GM12878 (cell line): ENCODE measurements at regions not wholly inside any gene's neighbourhood (a gene's known extent, or its start where the extent isn't known, plus 50 kb on each side); places are given as distances from the start of the nearest gene placed in this dataset.

ENCODE experiments used
- ATAC-seq: fragments of 200-7000 bp; cut with Tn5 transposase; 3 replicates; pipeline ENCODE4 v1.9.1; 2020; ENCODE audit warnings: mild to moderate bottlenecking, moderate library complexity
- BruUV-seq: library from RNA; stranded (reverse); fragments of 400-500 nt; replicated peaks from 2 replicates; lab custom pipeline; 2021; lab: Mats Ljungman, UMichigan
- CTCF ChIA-PET: fragments of 300-600 bp; sonication (Branson Sonifier 250); formaldehyde crosslinking; extraction: SDS; loops from one replicate; lab custom pipeline; 2021; ENCODE audit warnings: inconsistent platforms; lab: Yijun Ruan, JAX
- POLR2A ChIA-PET: fragments of 350-600 bp; formaldehyde crosslinking; extraction: SDS; loops from one replicate; lab custom pipeline; 2021; ENCODE audit warnings: inconsistent platforms; lab: Charles Lee
- RAD21 ChIA-PET: fragments of 300-600 bp; sonication (Branson Sonifier 250); formaldehyde crosslinking; loops from one replicate; lab custom pipeline; 2023; ENCODE audit warnings: antibody characterized with exemption; ENCODE audit not compliant: unreplicated experiment; lab: Charles Lee
- SMC1A ChIA-PET: fragments of 300-600 bp; sonication (Branson Sonifier 250); formaldehyde crosslinking; loops from one replicate; lab custom pipeline; 2023; ENCODE audit not compliant: unreplicated experiment, uncharacterized antibody; lab: Charles Lee
- DNase-seq: peaks from one replicate; pipeline ENCODE4 v3.0.0-alpha.2; 2011; ENCODE audit warnings: low read depth, low spot score
- FAIRE-seq: peaks from 3 replicates; lab custom pipeline; 2011; peaks lifted over from hg19 to GRCh38; lab: Jason Lieb, UNC
- H2AFZ ChIP-seq: 2 replicates; pipeline ENCODE4 v1.6.0; 2011; ENCODE audit warnings: low read depth, low read length, control low read depth; ENCODE audit not compliant: control insufficient read depth
- H3K27ac ChIP-seq: 2 replicates; pipeline ENCODE4 v1.5.1; 2011; ENCODE audit warnings: control low read depth; ENCODE audit not compliant: control insufficient read depth, insufficient read depth
- H3K27me3 ChIP-seq, 2 experiments: replicated peaks in 1 of 2; 2 replicates each; pipeline versions ENCODE4 v1.6.0 to v1.6.1; 2011; ENCODE audit warnings: low read length in 1 of 2; ENCODE audit not compliant: control insufficient read depth in 2 of 2, insufficient read depth in 2 of 2
- H3K36me3 ChIP-seq, 2 experiments: 2 replicates each; pipeline ENCODE4 v1.5.1; 2011; ENCODE audit warnings: low read length in 1 of 2; ENCODE audit not compliant: control insufficient read depth in 2 of 2, insufficient read depth in 2 of 2
- H3K4me1 ChIP-seq: 2 replicates; pipeline ENCODE4 v1.6.1; 2011; ENCODE audit warnings: mild to moderate bottlenecking, low read length, moderate library complexity, mixed read lengths; ENCODE audit not compliant: control insufficient read depth, insufficient read depth
- H3K4me2 ChIP-seq: 2 replicates; pipeline ENCODE4 v1.6.0; 2011; ENCODE audit warnings: control low read depth; ENCODE audit not compliant: control insufficient read depth, insufficient read depth
- H3K4me3 ChIP-seq: fragments of 200-600 bp; sonication (generic); 2 replicates; pipeline ENCODE4 v1.5.1; 2016
- H3K79me2 ChIP-seq: 2 replicates; pipeline ENCODE4 v1.6.0; 2011; ENCODE audit warnings: low read length; ENCODE audit not compliant: control insufficient read depth, insufficient read depth
- H3K9ac ChIP-seq: 2 replicates; pipeline ENCODE4 v1.8.0; 2011; ENCODE audit warnings: low read length, control low read depth, mixed read lengths; ENCODE audit not compliant: control insufficient read depth, insufficient read depth
- H3K9me3 ChIP-seq: replicated peaks from 3 replicates; pipeline ENCODE4 v1.5.1; 2011; ENCODE audit warnings: mild to moderate bottlenecking, low read length; ENCODE audit not compliant: control insufficient read depth, insufficient read depth
- H4K20me1 ChIP-seq: 2 replicates; pipeline ENCODE4 v1.6.0; 2011; ENCODE audit not compliant: control insufficient read depth, insufficient read depth
- CEBPB ChIP-seq, 2 experiments: fragments of 150-350 bp in 1 of 2; IDR thresholded peaks; 2 replicates each; pipeline ENCODE4 v1.6.1; 2012 to 2014; ENCODE audit warnings: low read depth in 2 of 2, low read length in 2 of 2, borderline replicate concordance in 1 of 2, inconsistent platforms in 1 of 2
- FOXM1 ChIP-seq: IDR thresholded peaks from 2 replicates; pipeline ENCODE4 v1.6.1; 2012; ENCODE audit warnings: low read depth, mild to moderate bottlenecking, inconsistent platforms, low read length, moderate library complexity
- JUNB ChIP-seq: IDR thresholded peaks from 2 replicates; pipeline ENCODE4 v1.6.1; 2016; ENCODE audit warnings: antibody characterized with exemption, mild to moderate bottlenecking
- NFIC ChIP-seq: IDR thresholded peaks from 2 replicates; pipeline ENCODE4 v1.6.1; 2012; ENCODE audit warnings: low read depth, mild to moderate bottlenecking, inconsistent platforms, low read length, moderate library complexity
- RUNX3 ChIP-seq: IDR thresholded peaks from 2 replicates; pipeline ENCODE4 v1.6.1; 2012; ENCODE audit warnings: low read length, inconsistent platforms
- SRF ChIP-seq, 2 experiments: IDR thresholded peaks; 2 replicates each; pipeline ENCODE4 v1.6.1; 2011; ENCODE audit warnings: low read depth in 2 of 2, low read length in 2 of 2, mild to moderate bottlenecking in 1 of 2, moderate library complexity in 1 of 2
- TARDBP ChIP-seq: IDR thresholded peaks from 2 replicates; pipeline ENCODE4 v1.6.1; 2016; ENCODE audit warnings: borderline replicate concordance
- TCF7 ChIP-seq: IDR thresholded peaks from 2 replicates; pipeline ENCODE4 v1.6.1; 2014; ENCODE audit warnings: antibody characterized with exemption, borderline replicate concordance
- WRNIP1 ChIP-seq: IDR thresholded peaks from 2 replicates; pipeline ENCODE4 v1.6.1; 2011; ENCODE audit warnings: low read depth, low read length, improper control_type of control experiment, borderline replicate concordance
- ZBED1 ChIP-seq: IDR thresholded peaks from 2 replicates; pipeline ENCODE4 v1.6.1; 2016; ENCODE audit warnings: borderline replicate concordance
- WGBS: methylation state at CpG from one replicate; pipeline ENCODE4 v1.1.6; 2016; ENCODE audit warnings: low lambda C conversion rate; ENCODE audit not compliant: insufficient replicate concordance, insufficient coverage; ENCODE audit errors: missing lambda C conversion rate; 5-methylcytosine and 5-hydroxymethylcytosine counted together
- in situ Hi-C: fragments of 300-500 bp; cut with MboI; formaldehyde crosslinking; loops from 9 replicates; pipeline ENCODE4 v1.14.3; 2018; ENCODE audit warnings: mixed read lengths
- intact Hi-C: fragments of 100-400 bp; cut with micrococcal nuclease; formaldehyde crosslinking; loops from one replicate; pipeline ENCODE4 v1.14.2; 2022; ENCODE audit not compliant: unreplicated experiment
- TF ChIP-seq, protein P1 (sequence below): IDR thresholded peaks from 2 replicates; pipeline ENCODE4 v1.6.1; 2011; ENCODE audit warnings: borderline replicate concordance, low read depth, mild to moderate bottlenecking, moderate library complexity, low read length; ENCODE audit not compliant: insufficient read depth, poor library complexity, severe bottlenecking
- TF ChIP-seq, protein P2 (sequence below): fragments of 450-650 bp; IDR thresholded peaks from 2 replicates; pipeline ENCODE4 v1.6.1; 2016; ENCODE audit warnings: mild to moderate bottlenecking, moderate library complexity, borderline replicate concordance

DNA sequence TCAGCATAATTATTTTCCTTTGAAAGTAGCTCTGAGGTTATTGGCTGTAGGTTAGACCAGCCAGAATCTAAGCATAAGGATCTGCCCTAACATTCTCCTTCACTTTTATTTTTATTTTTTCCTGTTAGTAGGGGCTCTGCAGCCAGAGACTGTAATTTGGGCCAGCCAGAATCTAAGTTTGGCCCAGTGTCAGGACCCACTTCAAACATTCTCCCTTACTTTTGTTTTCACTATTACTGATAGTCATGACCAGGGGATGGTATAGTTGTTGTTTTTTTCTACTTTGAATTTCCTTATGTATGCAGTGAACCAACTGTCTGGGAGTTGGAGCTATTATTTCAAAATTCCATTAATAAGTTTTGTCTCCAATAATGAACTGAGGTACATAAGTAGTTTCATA is 121.0 kb upstream of the MBNL1 start:
- no peaks in the 10 kb centered on the region for H4K20me1 ChIP-seq
- H3K4me1 ChIP-seq = no peaks in the 10 kb centered on the region
- H3K36me3 ChIP-seq = no peaks in the 10 kb centered on the region
- POLR2A ChIA-PET = no interaction called here
- FAIRE-seq = no peak
- no TSS peak for BruUV-seq
- no peaks in the 10 kb centered on the region for H3K27me3 ChIP-seq
- H3K9me3 ChIP-seq = no peaks in the 10 kb centered on the region; the same call in 1 of the 3 replicates
- intact Hi-C loops = no loop called here
- no peak overlapping the region for H3K9ac ChIP-seq
- no peak overlapping the region for H3K4me3 ChIP-seq
- in situ Hi-C loops = no loop called here
- TF ChIP-seq JUNB = 0 out of 2 replicates have a peak, but pooled peaks have one; percentile 15
- no peak for TF ChIP-seq CEBPB (IDR thresholded peaks at IDR 0.05; ENCODE audit: borderline replicate concordance in 1 of 2, low read depth in 2 of 2, low read length in 2 of 2)
- TF ChIP-seq NFIC = 0 out of 2 replicates have a peak, but pooled peaks have one; percentile 21
- TF ChIP-seq RUNX3 = peak; percentile 49; the same call in 1 of the 2 replicates
- TF ChIP-seq WRNIP1 = no peak
- 0 out of 2 replicates have a peak, but pooled peaks have one; percentile 20 for TF ChIP-seq FOXM1
- TF ChIP-seq TCF7 = peak; percentile 85
- peak; percentile 70 for ATAC-seq
- RAD21 ChIA-PET = interaction anchor here (1.2 kb wide), 1 partner anchor 13 kb away, joined by 4 read pairs; no protein-coding TSS in a partner anchor
- SMC1A ChIA-PET = interaction anchor here (1.1 kb wide), 1 partner anchor 9 kb away, joined by 4 read pairs; no protein-coding TSS in a partner anchor
- no peak overlapping the region for H3K4me2 ChIP-seq
- H3K79me2 ChIP-seq = no peaks in the 10 kb centered on the region
- no peak for DNase-seq
- H2AFZ ChIP-seq = no peak overlapping the region
- CTCF ChIA-PET = interaction anchor here (1.1 to 2.4 kb wide), 3 partner anchors 11 to 296 kb away, joined by 3 to 8 read pairs (median 5); no protein-coding TSS in a partner anchor
- no peak overlapping the region for H3K27ac ChIP-seq

DNA sequence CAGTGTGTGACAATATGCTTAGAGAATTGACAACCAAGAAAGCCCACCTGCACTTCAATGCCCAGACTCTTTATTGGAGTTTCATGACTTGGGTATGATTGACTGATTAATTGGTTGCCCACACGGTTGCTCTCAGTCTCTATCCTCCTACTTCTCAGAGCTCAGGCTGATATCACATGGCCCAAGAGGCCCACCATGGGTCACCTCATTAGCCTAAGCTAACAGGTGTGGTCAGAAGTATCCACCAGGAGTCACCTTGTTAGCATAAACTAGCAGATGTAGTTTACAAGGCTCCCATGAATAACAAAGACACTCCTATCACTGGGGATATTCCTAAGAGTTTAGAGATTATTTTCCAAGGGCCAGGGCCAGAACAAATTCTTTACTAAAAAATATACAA is 120.2 kb upstream of the MBNL1 start:
- POLR2A ChIA-PET = no interaction called here
- no peaks in the 10 kb centered on the region for H3K4me1 ChIP-seq
- H3K27me3 ChIP-seq = no peaks in the 10 kb centered on the region
- H3K36me3 ChIP-seq = no peaks in the 10 kb centered on the region
- no peak overlapping the region for H3K9ac ChIP-seq
- SMC1A ChIA-PET = interaction anchor here (0.8 to 1.5 kb wide), 4 partner anchors 8 to 28 kb away, joined by 3 to 4 read pairs (median 4); no protein-coding TSS in a partner anchor
- 100% methylated on average over 1 of the region's 1 CpG for WGBS
- RAD21 ChIA-PET = interaction anchor here (1.2 kb wide), 1 partner anchor 12 kb away, joined by 4 read pairs; no protein-coding TSS in a partner anchor
- no peaks in the 10 kb centered on the region; the same call in 1 of the 3 replicates for H3K9me3 ChIP-seq
- H3K27ac ChIP-seq = no peak overlapping the region
- CTCF ChIA-PET = interaction anchor here (0.6 to 2.4 kb wide), 2 partner anchors 12 to 392 kb away, joined by 3 to 8 read pairs; no protein-coding TSS in a partner anchor
- no peak overlapping the region for H2AFZ ChIP-seq
- H3K4me3 ChIP-seq = no peak overlapping the region
- no peak overlapping the region for H3K4me2 ChIP-seq
- no TSS peak for BruUV-seq
- in situ Hi-C loops = no loop called here
- FAIRE-seq (no peak), ATAC-seq (peak; percentile 21; the same call in 1 of the 3 replicates), DNase-seq (no peak)
- intact Hi-C loops = no loop called here
- no peaks in the 10 kb centered on the region for H3K79me2 ChIP-seq
- H4K20me1 ChIP-seq = no peaks in the 10 kb centered on the region
- TF ChIP-seq TARDBP (no peak), SRF (IDR thresholded peaks at IDR 0.05; ENCODE audit: low read depth in 2 of 2, low read length in 2 of 2) (no peak), ZBED1 (no peak)
- TF ChIP-seq, protein P1, sequence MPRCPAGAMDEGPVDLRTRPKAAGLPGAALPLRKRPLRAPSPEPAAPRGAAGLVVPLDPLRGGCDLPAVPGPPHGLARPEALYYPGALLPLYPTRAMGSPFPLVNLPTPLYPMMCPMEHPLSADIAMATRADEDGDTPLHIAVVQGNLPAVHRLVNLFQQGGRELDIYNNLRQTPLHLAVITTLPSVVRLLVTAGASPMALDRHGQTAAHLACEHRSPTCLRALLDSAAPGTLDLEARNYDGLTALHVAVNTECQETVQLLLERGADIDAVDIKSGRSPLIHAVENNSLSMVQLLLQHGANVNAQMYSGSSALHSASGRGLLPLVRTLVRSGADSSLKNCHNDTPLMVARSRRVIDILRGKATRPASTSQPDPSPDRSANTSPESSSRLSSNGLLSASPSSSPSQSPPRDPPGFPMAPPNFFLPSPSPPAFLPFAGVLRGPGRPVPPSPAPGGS = no peak
- TF ChIP-seq, protein P2, sequence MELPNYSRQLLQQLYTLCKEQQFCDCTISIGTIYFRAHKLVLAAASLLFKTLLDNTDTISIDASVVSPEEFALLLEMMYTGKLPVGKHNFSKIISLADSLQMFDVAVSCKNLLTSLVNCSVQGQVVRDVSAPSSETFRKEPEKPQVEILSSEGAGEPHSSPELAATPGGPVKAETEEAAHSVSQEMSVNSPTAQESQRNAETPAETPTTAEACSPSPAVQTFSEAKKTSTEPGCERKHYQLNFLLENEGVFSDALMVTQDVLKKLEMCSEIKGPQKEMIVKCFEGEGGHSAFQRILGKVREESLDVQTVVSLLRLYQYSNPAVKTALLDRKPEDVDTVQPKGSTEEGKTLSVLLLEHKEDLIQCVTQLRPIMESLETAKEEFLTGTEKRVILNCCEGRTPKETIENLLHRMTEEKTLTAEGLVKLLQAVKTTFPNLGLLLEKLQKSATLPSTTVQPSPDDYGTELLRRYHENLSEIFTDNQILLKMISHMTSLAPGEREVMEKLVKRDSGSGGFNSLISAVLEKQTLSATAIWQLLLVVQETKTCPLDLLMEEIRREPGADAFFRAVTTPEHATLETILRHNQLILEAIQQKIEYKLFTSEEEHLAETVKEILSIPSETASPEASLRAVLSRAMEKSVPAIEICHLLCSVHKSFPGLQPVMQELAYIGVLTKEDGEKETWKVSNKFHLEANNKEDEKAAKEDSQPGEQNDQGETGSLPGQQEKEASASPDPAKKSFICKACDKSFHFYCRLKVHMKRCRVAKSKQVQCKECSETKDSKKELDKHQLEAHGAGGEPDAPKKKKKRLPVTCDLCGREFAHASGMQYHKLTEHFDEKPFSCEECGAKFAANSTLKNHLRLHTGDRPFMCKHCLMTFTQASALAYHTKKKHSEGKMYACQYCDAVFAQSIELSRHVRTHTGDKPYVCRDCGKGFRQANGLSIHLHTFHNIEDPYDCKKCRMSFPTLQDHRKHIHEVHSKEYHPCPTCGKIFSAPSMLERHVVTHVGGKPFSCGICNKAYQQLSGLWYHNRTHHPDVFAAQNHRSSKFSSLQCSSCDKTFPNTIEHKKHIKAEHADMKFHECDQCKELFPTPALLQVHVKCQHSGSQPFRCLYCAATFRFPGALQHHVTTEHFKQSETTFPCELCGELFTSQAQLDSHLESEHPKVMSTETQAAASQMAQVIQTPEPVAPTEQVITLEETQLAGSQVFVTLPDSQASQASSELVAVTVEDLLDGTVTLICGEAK = no peak
